Lower lobe of right lung (tissue), 2 donors: ENCODE measurements at regions not wholly inside any gene's neighbourhood (a gene's known extent, or its start where the extent isn't known, plus 50 kb on each side); places are given as distances from the start of the nearest gene placed in this dataset.
A peak's percentile ranks its signal among the peaks of the same experiment; 100 is the strongest.

ENCODE experiments used
- ATAC-seq, 2 donors: fragments of 200-7000 bp; cut with Tn5 transposase; one replicate each; pipeline ENCODE4 v1.9.1; 2020 to 2022; ENCODE audit warnings: mild to moderate bottlenecking in 2 of 2, moderate library complexity in 2 of 2
- DNase-seq: peaks from one replicate; pipeline ENCODE4 v3.0.0-alpha.2; 2020
- H3K27ac ChIP-seq: fragments of 200-600 bp; one replicate; pipeline ENCODE4 v1.8.0; 2022
- H3K27me3 ChIP-seq: fragments of 200-600 bp; one replicate; pipeline ENCODE4 v1.8.0; 2022; ENCODE audit warnings: low read depth
- H3K36me3 ChIP-seq: fragments of 200-600 bp; one replicate; pipeline ENCODE4 v1.8.0; 2022; ENCODE audit warnings: mild to moderate bottlenecking
- H3K4me1 ChIP-seq: fragments of 200-600 bp; one replicate; pipeline ENCODE4 v1.8.0; 2022
- H3K4me3 ChIP-seq: fragments of 200-600 bp; one replicate; pipeline ENCODE4 v1.8.0; 2022; ENCODE audit warnings: mild to moderate bottlenecking
- H3K9me3 ChIP-seq: fragments of 200-600 bp; one replicate; pipeline ENCODE4 v1.8.0; 2022
- intact Hi-C: fragments of 100-400 bp; cut with DNase I; formaldehyde crosslinking; loops from one replicate; pipeline ENCODE4 v1.11.0; 2022
- TF ChIP-seq, protein P1 (sequence below): fragments of 200-600 bp; IDR thresholded peaks from one replicate; pipeline ENCODE4 v1.8.0; 2022; ENCODE audit warnings: antibody characterized with exemption, mild to moderate bottlenecking
- donor health status: DM: no; HTN: yes; CAD: no; lungs with severe emphysema.

DNA sequence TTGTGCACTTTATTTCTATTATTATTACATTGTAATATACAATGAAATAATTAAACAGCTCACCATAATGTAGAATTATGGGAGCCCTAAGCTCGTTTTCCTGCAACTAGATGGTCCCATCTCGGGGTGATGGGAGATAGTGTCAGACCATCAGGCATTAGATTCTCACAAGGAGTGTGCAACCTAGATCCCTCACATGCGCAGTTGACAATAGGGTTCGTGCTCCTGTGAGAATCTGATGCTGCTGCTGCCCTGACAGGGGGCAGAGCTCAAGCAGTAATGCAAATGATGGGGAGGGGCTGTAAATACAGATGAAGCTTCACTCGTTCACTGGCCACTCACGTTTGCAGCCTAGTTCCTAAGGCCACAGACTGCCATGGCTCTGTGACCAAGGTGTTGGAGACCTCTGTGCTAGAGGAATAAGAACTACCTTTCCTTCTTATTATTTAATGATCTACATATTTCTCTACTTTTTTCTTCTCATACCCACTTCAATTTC is 492.9 kb upstream of the INTU start:
- Histone ChIP-seq H3K27me3 (no peaks in the 10 kb centered on the region), H3K9me3 (no peaks in the 10 kb centered on the region), H3K36me3 (no peaks in the 10 kb centered on the region), H3K4me3 (no peak overlapping the region), H3K27ac (no peak overlapping the region), H3K4me1 (no peaks in the 10 kb centered on the region)
- intact Hi-C loops, result no loop called here
- no peak for DNase-seq
- no peak for ATAC-seq
- TF ChIP-seq, protein P1, sequence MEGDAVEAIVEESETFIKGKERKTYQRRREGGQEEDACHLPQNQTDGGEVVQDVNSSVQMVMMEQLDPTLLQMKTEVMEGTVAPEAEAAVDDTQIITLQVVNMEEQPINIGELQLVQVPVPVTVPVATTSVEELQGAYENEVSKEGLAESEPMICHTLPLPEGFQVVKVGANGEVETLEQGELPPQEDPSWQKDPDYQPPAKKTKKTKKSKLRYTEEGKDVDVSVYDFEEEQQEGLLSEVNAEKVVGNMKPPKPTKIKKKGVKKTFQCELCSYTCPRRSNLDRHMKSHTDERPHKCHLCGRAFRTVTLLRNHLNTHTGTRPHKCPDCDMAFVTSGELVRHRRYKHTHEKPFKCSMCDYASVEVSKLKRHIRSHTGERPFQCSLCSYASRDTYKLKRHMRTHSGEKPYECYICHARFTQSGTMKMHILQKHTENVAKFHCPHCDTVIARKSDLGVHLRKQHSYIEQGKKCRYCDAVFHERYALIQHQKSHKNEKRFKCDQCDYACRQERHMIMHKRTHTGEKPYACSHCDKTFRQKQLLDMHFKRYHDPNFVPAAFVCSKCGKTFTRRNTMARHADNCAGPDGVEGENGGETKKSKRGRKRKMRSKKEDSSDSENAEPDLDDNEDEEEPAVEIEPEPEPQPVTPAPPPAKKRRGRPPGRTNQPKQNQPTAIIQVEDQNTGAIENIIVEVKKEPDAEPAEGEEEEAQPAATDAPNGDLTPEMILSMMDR, result no peak

DNA sequence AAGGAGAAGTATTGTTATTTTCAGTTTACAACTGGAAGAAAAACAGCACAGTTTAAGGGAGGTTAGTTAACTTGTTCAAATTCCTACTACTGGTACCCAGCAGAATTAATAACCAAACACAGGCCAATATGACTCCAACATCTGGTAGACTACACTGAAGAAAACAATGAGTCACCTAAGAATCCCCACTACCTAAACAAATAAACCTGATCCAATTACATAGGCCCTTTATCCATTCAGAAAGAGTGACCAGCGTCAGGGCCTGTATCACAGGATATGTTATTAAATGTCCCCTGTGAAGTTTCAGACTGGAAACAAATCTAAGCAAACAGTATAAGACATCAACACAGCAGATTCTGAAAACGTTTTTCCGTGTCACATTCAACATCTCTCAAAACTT is 492.5 kb upstream of the INTU start:
- H3K4me1 ChIP-seq, result no peaks in the 10 kb centered on the region
- TF ChIP-seq, protein P1, result no peak
- no peak overlapping the region for H3K27ac ChIP-seq
- no peaks in the 10 kb centered on the region for H3K36me3 ChIP-seq
- ATAC-seq, result no peak
- intact Hi-C loops, result no loop called here
- H3K9me3 ChIP-seq, result no peaks in the 10 kb centered on the region
- DNase-seq, result no peak
- no peaks in the 10 kb centered on the region for H3K27me3 ChIP-seq
- no peak overlapping the region for H3K4me3 ChIP-seq

DNA sequence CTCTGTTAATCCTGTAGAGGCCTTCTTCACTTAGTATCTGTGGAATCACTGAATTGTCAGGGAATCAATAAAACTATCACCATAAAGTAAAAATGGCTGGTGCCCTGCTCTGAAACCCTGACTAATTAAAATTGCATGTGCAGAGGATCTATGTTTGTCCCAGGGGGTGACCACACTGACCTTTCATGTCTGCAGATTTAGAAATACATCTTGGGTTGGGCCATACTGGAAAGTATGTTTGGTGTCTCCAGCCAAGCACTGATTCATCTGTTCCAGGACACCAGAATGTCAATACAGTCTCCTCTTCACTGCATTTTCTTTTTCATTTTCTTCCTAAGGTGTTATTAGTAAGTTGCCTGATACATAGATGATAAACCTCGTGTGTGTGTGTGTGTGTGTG is 490.9 kb upstream of the INTU start:
- no peak overlapping the region for H3K27ac ChIP-seq
- no peaks in the 10 kb centered on the region for H3K4me1 ChIP-seq
- H3K27me3 ChIP-seq, result no peaks in the 10 kb centered on the region
- H3K4me3 ChIP-seq, result no peak overlapping the region
- DNase-seq (no peak), ATAC-seq (no peak)
- intact Hi-C loops, result no loop called here
- no peaks in the 10 kb centered on the region for H3K36me3 ChIP-seq
- no peaks in the 10 kb centered on the region for H3K9me3 ChIP-seq
- TF ChIP-seq, protein P1, result no peak

DNA sequence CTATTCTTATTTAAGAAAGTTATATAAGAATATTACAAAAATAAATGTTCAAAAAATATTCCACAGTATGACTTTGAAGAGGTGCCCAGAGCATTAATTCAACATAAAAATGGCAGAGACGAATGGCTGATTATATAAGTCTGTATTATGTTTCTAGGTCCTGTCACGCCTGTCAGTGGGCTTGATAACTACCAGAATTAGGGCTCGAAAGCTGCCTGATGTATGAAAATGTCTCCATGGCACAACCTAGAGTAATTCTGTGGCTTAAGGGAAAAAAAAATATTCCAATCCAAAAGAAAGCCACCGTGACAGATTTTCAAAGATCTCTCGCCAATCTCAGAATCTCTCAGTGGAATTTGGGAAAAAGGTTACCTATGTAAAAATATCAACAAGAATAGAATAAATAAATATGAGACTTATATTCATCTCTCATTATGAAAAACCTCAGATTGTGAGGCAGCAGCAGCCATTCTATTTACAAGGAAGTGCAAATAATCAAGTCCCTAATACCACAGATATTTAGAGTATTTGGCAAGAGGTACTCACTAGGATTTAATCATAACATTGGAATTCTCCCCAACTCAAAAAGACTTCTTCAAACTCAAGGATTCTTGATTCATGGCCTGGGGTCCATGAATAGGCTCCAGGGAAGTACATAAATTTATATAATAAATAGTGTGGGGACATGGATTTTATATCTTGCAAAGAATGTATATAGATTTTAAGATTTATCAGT is 489.1 kb upstream of the INTU start:
- Histone ChIP-seq H3K27me3 (no peaks in the 10 kb centered on the region), H3K27ac (no peak overlapping the region), H3K4me1 (no peaks in the 10 kb centered on the region), H3K4me3 (no peak overlapping the region), H3K36me3 (no peaks in the 10 kb centered on the region), H3K9me3 (no peaks in the 10 kb centered on the region)
- intact Hi-C loops, result no loop called here
- TF ChIP-seq, protein P1, result no peak
- DNase-seq (no peak), ATAC-seq (peak; percentile 56 to 70)

DNA sequence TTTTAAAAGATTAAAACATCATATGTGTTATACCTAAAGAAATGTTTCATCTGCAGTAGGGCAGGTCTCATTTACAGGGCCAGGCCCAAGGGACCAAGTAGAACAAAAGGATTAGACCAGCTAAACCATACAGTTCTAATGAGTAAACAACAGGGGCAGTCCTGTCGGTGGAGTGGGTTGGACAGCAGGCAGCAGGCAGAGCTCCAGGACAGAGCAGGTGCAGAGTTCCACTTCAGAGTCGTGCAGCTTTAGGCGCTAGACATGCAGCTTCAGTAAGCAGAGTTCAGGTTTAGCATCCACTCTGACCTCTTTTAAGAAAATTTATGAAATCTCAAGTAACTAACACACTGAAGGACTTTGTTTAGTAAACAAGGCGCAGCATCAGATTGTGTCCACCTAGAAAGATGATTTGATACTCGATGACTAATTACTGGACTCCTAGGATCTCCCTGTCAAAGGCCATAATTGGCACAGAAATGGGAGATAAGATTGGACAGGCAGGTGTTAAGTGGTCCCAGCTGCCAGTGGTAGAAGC is 487.7 kb upstream of the INTU start:
- Histone ChIP-seq H3K27ac (no peak overlapping the region), H3K4me1 (no peaks in the 10 kb centered on the region), H3K36me3 (no peaks in the 10 kb centered on the region), H3K9me3 (no peaks in the 10 kb centered on the region), H3K27me3 (no peaks in the 10 kb centered on the region), H3K4me3 (no peak overlapping the region)
- peak; percentile 57 to 62 for ATAC-seq
- TF ChIP-seq, protein P1, result no peak
- intact Hi-C loops, result no loop called here
- no peak for DNase-seq
